ENCODE measurements at regions not wholly inside any gene's neighbourhood (a gene's known extent, or its start where the extent isn't known, plus 50 kb on each side); places are given as distances from the start of the nearest gene placed in this dataset.
"Not testable (repeated sequence)": the region's sequence is repeated elsewhere in the genome, so short reads cannot be mapped to it uniquely, and the experiment has no call there.

DNA sequence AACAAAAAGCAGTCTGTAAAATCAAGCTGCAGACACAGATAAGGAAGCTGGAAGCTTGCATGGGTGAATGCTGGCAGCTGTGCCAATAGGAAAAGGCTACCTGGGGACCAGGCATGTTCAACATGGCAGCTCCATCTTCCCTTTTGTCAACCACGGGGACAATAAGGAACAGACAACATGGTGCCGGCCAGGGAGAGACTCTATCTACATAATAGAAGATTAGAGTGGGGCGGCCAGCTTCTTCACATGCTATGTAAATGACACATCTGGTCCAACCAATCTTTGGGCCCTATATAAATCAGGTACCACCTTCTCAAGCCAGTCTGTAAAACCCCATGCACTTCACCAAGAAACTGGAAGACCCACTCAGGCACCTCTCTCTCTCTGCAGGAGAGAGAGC lies 157.6 kb downstream of the SUDS3 start:
- DNase-seq (ENCODE audit: low read depth in 2 of 3, low spot score in 2 of 3) = no peak

DNA sequence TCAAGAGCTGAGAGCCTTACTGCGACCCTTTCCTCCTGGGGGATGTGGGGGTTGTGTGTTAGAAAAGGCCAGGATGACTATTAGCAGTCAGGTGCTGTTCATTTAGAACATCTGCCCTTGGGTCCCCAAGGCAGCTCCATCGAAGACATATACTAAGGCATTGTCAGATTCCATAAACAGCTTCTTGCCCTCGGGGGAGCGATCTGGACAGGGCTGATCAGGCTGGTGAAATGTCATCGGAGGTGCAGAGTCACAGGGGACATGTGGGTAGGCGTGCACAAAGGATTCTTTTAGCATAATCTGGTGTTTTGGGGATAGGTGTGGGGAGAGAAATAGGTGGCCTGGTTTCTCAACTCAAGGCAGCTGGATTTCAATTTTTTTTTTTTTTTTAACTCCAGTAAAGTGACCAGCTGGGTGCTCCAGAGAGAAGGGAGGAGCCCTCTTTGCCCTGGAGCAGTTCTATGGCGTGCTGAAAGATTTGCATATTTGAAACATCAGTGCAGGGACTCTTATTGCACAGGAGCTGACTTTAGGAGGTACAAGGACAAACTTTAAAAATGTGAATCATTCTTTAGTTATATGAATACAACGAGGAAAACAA lies 160.1 kb downstream of the SUDS3 start:
- DNase-seq (ENCODE audit: low read depth in 2 of 3, low spot score in 2 of 3) = no peak

GRCh38 chr12:118537481-118537917 lies 161.1 kb downstream of the SUDS3 start:
- DNase-seq (ENCODE audit: low read depth in 2 of 3, low spot score in 2 of 3) = no peak

GRCh38 chr12:118541071-118541470 lies 164.7 kb downstream of the SUDS3 start:
- DNase-seq (ENCODE audit: low read depth in 2 of 3, low spot score in 2 of 3) = no peak

DNA sequence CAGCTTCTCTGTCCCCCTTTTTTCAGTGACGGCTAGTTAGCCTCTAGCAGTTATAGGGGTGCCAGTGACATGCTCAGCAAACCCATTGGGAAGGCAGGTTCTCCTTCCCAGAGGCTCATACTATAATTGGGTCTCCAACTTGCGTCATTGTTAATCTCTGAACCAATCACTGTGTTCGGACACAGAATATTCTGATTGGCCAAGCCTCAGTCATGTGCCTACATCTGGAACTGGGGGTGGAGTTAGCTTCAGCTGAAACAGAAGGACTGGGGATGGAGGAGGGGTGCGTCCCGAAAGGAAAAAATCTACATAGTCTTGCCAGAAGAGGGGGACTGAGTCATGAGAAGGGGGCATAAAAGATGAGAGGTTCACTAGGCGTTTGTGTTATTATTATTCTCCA lies 165.6 kb downstream of the SUDS3 start:
- no peak for DNase-seq (ENCODE audit: low read depth in 2 of 3, low spot score in 2 of 3)

GRCh38 chr12:118543651-118544050 lies 167.3 kb downstream of the SUDS3 start:
- DNase-seq (ENCODE audit: low read depth in 2 of 3, low spot score in 2 of 3) = no peak

- DNase-seq (ENCODE audit: low read depth in 2 of 3, low spot score in 2 of 3) = no peak
These were observed 168.2 kb downstream of the SUDS3 start for GRCh38 chr12:118544569-118544968.

- not testable (repeated sequence) for DNase-seq (ENCODE audit: low read depth in 2 of 3, low spot score in 2 of 3)
These were observed 171.3 kb downstream of the SUDS3 start for GRCh38 chr12:118547606-118548005.

DNA sequence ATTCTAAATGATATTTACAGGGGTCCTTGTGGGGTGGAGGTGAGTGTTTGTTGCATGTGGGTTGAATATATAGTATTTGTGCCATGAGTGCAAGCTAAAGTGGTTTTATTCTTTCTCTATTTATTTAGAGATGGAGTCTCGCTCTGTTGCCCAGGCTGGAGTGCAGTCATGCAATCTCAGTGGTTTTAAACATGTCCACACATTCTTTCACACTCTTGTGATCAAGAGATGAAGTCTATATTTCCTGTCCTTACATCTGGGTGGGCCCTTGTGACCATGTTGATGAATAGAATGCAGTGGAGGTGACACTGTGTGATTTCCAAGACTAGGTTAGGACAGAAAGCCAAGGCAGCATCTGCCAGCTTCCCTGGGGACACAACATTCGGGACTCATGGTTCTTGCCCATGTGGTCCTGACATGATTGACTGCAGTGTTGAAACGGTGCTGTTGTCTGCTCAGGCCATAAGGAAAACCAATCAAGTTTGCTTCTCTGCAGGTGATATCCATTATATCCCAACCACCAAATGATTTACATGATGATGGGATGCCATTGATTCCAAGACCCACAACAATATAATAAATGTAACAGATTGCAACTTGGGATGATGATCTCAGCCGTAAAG lies 172.6 kb downstream of the SUDS3 start:
- DNase-seq (ENCODE audit: low read depth in 2 of 3, low spot score in 2 of 3) = no peak

DNA sequence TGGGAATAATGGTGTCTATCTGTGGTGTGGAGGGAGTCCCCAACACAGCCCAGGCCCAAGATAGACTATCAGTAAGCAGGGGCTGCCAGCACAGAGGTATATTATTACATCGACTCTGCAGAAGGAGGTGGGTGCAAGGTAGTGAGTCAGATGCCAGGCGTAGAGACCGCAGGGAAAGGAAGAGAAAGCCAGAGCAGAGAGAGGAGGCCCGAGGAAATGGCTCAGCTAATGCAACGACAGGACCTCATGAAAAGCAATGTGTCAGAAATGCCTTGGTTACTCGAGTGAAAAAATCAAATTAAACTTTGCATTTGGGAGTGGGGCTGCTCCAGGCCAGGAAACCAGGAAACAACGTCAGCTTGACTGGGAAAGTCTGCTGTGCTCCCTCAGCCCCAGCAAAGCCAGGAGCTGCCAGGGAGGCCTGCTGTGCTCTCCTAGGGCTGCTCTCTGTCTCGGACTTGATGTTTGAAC lies 173.2 kb downstream of the SUDS3 start:
- no peak for DNase-seq (ENCODE audit: low read depth in 2 of 3, low spot score in 2 of 3)

- no peak for DNase-seq (ENCODE audit: low read depth in 2 of 3, low spot score in 2 of 3)
These were observed 177.6 kb downstream of the SUDS3 start for GRCh38 chr12:118553856-118554504.

GRCh38 chr12:118558941-118559340 lies 182.6 kb downstream of the SUDS3 start:
- no peak for DNase-seq (ENCODE audit: low read depth in 2 of 3, low spot score in 2 of 3)

DNA sequence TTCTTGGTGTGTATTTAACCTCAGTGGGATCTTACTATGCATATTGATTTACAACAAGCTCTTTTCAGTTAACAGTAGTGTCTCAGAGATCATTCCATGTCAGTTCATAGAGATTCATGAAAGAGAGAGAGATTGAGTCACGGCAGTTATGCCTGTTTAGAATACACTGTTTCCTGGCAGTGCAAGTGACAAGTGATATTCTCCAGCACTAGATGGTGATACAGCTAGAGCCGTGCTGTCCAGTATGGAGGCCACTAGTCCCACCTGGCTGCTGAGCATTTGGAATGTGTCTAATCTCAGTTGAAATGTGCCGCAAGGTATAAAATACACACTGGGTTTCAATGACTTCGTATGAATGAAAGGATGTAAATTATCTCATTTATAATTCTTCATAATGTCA lies 184.4 kb downstream of the SUDS3 start:
- no peak for DNase-seq (ENCODE audit: low read depth in 2 of 3, low spot score in 2 of 3)

DNA sequence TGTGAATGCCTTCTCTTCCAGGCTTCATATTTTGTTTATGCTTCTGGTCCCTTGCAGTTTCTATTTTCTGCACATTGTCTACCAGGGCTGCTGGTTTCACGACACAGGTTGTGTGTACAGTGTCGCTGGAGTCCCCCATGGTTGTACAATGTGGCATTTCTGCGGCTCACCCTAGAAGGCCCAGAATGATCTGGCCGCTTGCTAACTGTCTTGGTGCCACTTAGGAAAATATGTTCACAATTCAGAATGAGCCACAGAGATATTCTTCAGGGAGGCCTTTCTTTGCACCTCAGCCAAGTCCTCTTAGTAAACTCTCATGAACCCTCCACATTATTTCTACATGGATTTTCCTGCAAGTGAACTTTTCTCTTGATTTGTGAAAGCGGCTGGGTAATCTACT lies 195.4 kb downstream of the SUDS3 start:
- no peak for DNase-seq (ENCODE audit: low read depth in 2 of 3, low spot score in 2 of 3)

GRCh38 chr12:118574288-118574687 lies 197.9 kb downstream of the SUDS3 start:
- no peak for DNase-seq (ENCODE audit: low read depth in 2 of 3, low spot score in 2 of 3)

DNA sequence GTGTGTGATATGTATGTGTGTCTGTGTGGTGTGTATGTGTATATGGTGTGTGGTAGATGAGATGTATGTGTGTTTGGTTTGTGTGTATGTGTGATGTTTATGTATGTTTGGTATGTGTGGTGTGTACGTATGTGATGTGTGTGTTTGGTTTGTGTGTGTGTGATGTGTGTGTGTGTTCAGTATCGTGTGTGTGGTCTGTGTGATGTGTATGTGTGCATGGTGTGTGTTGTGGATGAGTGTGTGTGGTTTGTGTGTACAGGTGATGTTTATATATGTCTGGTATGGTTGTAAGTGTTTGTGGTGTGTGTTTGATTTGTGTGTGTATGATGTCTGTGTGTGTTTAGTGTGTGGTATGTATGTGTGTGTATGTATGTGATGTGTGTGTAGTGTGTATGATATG lies 199.4 kb downstream of the SUDS3 start:
- no peak for DNase-seq (ENCODE audit: low read depth in 2 of 3, low spot score in 2 of 3)

- no peak for DNase-seq (ENCODE audit: low read depth in 2 of 3, low spot score in 2 of 3)
These were observed 205.0 kb downstream of the SUDS3 start for GRCh38 chr12:118581371-118581770.

DNA sequence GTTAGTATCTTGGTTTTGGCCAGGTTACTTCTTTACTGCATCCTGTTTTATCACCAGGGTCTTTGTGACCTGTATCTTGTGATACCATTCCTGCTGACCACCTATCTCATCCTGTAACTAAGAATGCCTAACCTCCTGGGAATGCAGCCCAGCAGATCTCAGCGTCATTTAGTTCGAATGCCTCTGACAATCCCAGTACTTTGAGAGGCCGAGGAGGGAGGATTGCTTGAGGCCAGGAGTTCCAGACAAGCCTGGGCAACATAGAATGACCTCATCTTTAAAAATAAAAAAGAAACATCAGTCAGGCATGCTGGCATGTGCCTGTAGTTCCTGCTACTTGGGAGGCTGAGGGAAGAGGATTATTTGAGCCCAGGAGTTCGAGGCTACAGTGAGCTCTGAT lies 206.5 kb downstream of the SUDS3 start:
- DNase-seq (ENCODE audit: low read depth in 2 of 3, low spot score in 2 of 3) = no peak

DNA sequence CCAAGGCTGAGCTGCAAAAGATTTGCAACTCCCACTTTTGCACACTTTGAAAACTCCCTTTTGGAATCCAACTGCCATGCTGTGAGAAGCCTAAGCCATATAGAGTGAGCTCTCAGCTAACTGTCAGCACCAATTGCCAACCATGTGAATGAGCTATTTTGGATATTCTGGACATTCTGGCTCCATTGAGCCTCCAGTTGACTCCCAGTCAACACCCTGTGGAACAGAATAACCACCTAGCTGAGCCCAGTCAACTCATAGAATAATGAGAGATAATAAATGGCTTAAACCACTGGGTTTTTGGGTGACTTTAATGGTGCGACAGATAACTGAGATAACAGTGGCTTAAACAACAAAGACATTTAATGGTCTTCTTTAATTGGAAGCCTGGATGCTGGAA lies 210.1 kb downstream of the SUDS3 start:
- no peak for DNase-seq (ENCODE audit: low read depth in 2 of 3, low spot score in 2 of 3)

GRCh38 chr12:118589162-118589561 lies 212.8 kb downstream of the SUDS3 start:
- DNase-seq (ENCODE audit: low read depth in 2 of 3, low spot score in 2 of 3) = no peak

- no peak for DNase-seq (ENCODE audit: low read depth in 2 of 3, low spot score in 2 of 3)
These were observed 214.2 kb downstream of the SUDS3 start for GRCh38 chr12:118590406-118591150.
